NCI-H2227 treated with DMSO at 0.1 percent for 48 hours (cell line): ENCODE measurements at regions not wholly inside any gene's neighbourhood (a gene's known extent, or its start where the extent isn't known, plus 50 kb on each side); places are given as distances from the start of the nearest gene placed in this dataset.

ENCODE experiments used
- DNase-seq: peaks from one replicate; lab custom pipeline; 2025; lab: John Stamatoyannopoulos, UW

- no peak for DNase-seq
Measured at GRCh38 chr3:64995857-64996551, 308.2 kb upstream of the ADAMTS9 start.

DNA sequence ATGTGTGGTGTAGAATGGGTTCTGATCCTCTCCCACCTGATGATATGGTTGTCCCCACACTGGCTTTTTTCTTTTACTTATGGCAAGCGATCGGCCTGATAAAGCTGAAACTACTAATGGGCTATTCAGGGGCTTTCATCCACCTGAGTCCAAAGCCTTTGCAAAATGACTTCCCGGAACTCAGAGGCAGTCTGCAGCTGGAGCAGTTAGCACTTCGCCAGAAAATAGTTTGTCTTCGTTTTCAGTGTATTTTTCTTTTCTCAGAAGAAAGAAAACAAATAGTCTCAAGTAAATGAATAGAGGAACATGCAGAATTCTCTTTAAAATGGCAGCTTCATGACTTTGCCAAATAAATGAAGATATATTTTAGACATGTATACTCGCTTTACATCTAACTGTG, 306.0 kb upstream of the ADAMTS9 start:
- DNase-seq: no peak

- no peak for DNase-seq
Measured at GRCh38 chr3:64992530-64993285, 304.9 kb upstream of the ADAMTS9 start.

DNA sequence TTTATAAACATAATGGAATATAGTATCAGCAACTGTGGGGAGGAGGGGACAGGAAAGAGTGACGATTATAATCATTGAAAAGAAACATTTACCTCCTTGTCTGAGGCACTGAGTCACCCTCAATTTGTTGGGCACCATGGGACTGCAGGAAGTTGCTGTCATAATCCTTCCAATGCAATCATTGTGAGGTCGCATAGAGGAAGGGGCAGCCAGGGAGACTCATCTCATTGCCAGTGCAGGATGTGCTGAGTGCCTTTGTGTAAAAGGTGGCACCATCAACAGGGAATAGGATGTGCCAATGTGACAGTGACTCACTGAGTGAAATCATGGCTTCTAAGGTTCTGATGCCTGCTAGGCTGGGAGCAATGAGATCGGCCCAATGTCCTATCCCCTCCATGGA, 300.4 kb upstream of the ADAMTS9 start:
- no peak for DNase-seq

GRCh38 chr3:64987726-64988125, 299.9 kb upstream of the ADAMTS9 start:
- no peak for DNase-seq

GRCh38 chr3:64985072-64985471, 297.3 kb upstream of the ADAMTS9 start:
- DNase-seq: no peak

GRCh38 chr3:64983583-64984359, 296.0 kb upstream of the ADAMTS9 start:
- DNase-seq: no peak

- DNase-seq: no peak
Measured at GRCh38 chr3:64977308-64978100, 289.7 kb upstream of the ADAMTS9 start.

GRCh38 chr3:64976456-64976855, 288.7 kb upstream of the ADAMTS9 start:
- DNase-seq: no peak

DNA sequence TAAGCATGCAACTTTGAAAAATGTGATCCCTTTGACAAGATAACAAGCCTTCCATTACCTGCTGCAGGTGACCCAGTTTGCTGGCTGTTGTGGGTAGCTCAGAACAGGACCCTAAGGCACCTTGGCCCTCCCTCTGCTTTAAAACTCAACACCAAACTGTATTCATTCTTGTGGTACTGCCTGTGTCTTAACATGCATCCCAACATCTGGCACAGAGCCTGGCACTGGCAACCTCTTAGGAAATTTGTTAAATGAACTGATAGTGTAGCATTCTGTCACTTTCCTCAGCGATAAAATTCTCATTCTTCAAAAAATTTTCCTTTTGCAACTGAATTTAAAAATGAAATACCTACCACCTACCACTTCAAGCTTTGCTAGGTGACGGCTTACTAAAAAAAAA, 287.3 kb upstream of the ADAMTS9 start:
- DNase-seq: no peak

- DNase-seq: no peak
Measured at GRCh38 chr3:64974401-64974800, 286.6 kb upstream of the ADAMTS9 start.

DNA sequence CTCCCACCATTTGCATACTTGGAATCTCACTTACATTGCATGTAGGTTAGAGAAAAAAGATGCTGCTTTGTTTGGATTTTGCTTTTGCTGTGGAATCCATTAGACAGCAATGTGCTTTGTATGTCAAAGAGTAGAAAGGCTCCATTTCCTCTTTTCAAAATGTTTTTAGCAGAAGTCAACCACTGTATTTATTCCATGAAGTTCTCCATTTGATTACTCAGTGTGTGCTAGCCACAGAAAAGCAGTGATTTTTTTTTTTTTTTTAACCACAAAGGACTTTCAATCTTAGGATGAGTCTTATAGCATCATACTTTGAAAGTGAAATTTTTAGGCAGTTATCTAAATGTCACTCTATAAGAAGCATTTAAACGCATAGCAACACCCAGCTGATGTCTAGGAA, 285.0 kb upstream of the ADAMTS9 start:
- no peak for DNase-seq

GRCh38 chr3:64971602-64972001, 283.8 kb upstream of the ADAMTS9 start:
- DNase-seq: no peak

- DNase-seq: no peak
Measured at GRCh38 chr3:64970634-64971033, 282.8 kb upstream of the ADAMTS9 start.

DNA sequence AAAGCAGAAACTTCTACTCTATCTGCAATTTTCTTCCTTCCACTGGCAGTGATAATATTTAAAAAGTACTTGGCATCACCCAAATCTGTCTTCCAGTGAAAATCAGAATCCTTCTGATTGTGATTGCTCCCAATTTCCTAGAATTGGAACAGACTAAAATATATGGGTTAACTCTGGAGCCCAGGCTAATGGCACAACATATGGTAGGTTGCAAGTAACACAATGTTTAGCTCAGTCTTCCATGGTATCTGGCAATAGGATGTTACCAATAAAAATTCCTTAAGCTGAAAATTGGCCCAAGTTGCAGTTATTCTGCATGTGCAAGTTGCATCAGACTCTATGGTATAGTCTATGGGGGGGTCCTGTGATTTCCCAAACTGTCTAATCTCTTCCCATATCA, 273.5 kb upstream of the ADAMTS9 start:
- no peak for DNase-seq

DNA sequence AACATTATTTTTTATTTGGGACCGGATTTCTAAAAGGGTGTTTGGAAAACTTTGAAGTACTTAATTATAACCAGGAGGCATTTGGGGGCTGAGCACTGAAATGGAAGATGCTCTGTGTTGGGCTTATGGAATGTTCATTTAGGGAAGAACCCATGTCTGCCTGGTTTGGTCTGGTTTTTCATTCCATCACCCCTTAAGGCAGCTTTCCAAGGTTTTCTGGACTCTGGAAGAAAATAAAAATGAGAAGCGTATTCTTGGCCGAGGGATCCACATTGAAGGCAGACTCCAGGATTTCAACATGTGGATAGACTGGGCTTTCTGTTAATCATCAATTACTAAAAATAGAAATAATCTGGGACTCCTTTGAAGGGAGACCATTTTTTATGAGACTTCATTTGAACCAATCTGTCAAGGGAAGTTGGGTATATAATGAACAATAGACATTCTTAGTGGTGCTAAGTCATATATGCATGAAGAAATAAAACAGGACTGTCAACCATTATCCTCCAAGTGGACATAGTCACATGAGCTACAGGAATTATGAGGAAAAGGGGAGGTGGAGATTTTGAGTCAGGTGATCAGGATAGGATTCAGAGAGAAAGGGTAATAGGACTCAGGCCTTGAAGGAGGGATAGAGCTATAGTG, 270.5 kb upstream of the ADAMTS9 start:
- no peak for DNase-seq

DNA sequence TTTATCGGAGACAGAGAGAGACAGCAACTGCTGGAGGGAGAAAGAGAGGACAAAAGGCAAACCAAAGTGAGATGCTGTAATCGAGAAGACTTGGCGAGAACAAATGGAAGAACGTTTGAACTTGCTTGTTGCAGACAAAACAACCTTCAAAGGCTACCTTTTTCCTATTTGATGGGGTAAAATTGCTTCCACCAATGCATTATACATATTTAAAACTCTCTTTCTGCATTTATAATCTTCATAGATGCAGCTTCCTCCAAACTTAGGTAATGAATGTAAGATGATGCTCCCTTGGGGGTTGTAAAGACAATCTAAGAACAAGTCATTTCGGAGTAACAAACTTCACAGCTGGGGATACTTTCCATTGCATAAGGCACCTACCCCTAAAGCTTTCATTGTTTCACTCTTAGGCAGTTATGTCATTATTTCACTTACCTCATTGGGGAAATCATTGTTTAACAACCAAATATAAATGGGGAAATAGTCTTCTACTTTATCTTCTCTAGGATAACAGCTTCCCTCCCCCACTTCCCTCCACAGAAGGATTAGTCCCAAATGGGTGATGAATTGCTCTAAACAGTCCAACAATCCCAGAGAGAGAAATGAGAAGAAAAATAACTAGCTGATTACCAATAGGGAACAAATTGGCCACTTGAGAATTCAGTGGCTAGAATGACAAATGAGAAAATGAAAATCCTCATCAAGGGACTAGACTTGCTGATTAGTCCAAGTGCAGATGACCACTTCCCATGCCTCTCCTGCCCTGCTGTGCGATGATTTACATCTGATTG, 269.8 kb upstream of the ADAMTS9 start:
- DNase-seq: no peak

GRCh38 chr3:64956711-64957325, 269.0 kb upstream of the ADAMTS9 start:
- DNase-seq: no peak

DNA sequence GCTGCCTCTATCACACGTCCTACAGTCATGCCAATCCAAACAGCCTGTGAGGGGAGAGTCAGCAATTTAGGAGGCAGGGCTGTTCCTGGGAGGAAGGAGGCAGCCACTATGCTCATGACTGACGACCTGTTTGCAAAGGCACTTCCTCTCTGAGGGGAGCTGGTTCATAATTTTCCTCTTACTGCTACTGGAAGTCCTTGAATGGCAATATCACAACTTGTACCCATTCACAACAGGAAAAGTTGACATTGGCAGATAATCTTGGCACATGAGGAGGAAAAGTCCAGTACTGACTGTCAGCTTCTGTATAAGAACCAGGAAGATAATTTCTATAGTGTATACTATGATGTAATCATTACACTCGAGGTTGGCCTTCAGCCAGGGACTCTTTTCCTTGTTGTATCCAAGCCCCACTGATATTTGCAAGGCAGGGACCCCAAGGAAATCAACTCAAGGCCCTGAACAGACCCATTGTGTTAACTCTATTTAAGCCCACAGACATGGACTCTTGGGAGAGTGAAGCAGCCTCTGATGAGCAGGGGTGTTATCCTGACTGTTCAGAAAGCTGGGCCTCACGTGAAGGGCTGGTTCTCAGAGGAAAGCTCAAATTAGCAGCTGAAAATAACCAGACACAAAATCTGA, 267.3 kb upstream of the ADAMTS9 start:
- no peak for DNase-seq
